GM12891 (cell line): ENCODE measurements at regions not wholly inside any gene's neighbourhood (a gene's known extent, or its start where the extent isn't known, plus 50 kb on each side); places are given as distances from the start of the nearest gene placed in this dataset.
"Not testable (repeated sequence)": the region's sequence is repeated elsewhere in the genome, so short reads cannot be mapped to it uniquely, and the experiment has no call there.

Experiments
- DNase-seq: peaks from one replicate; pipeline ENCODE4 v3.0.0; 2011; ENCODE audit warnings: low spot score; ENCODE audit not compliant: insufficient read length
- FAIRE-seq: peaks from 2 replicates; lab custom pipeline; 2011; peaks lifted over from hg19 to GRCh38; lab: Jason Lieb, UNC
- PAX5 ChIP-seq: IDR thresholded peaks from 2 replicates; pipeline ENCODE4 v1.6.1; 2011; ENCODE audit warnings: low read length, moderate library complexity, mild to moderate bottlenecking; ENCODE audit not compliant: insufficient read depth, severe bottlenecking
- POLR2A ChIP-seq: IDR thresholded peaks from 2 replicates; pipeline ENCODE4 v1.6.1; 2011; ENCODE audit warnings: low read depth, low read length, control low read depth
- POLR2AphosphoS5 ChIP-seq: IDR thresholded peaks from 2 replicates; pipeline ENCODE4 v1.6.1; 2011; ENCODE audit warnings: low read depth, low read length, control low read depth
- POU2F2 ChIP-seq: IDR thresholded peaks from 2 replicates; pipeline ENCODE4 v1.6.1; 2011; ENCODE audit warnings: low read depth, mild to moderate bottlenecking, control low read depth, low read length, moderate library complexity
- SPI1 ChIP-seq: IDR thresholded peaks from 2 replicates; pipeline ENCODE4 v1.6.1; 2011; ENCODE audit warnings: low read depth, low read length, control low read depth
- TAF1 ChIP-seq: IDR thresholded peaks from 2 replicates; pipeline ENCODE4 v1.6.1; 2011; ENCODE audit warnings: low read depth, low read length, control low read depth

GRCh38 chr22:22733881-22734373 lies 89.5 kb downstream of the GGTLC2 start:
- no peak for FAIRE-seq
- no peak for DNase-seq
- no peak for TF ChIP-seq PAX5

- FAIRE-seq, DNase-seq: not testable (repeated sequence)
These were observed 90.2 kb downstream of the GGTLC2 start for GRCh38 chr22:22734395-22735272.

GRCh38 chr22:22735276-22735675 lies 90.9 kb downstream of the GGTLC2 start:
- FAIRE-seq, DNase-seq: not testable (repeated sequence)

- FAIRE-seq (no peak), DNase-seq (no peak)
- TF ChIP-seq PAX5, result no peak
- TF ChIP-seq POLR2A, result no peak
- TF ChIP-seq POLR2AphosphoS5, result no peak
- no peak for TF ChIP-seq TAF1
- TF ChIP-seq SPI1, result no peak
- TF ChIP-seq POU2F2, result no peak
These were observed 91.5 kb downstream of the GGTLC2 start for GRCh38 chr22:22735695-22736611.

- FAIRE-seq (no peak), DNase-seq (no peak)
- TF ChIP-seq PAX5 (no peak), POLR2A (no peak), SPI1 (no peak), TAF1 (no peak), POLR2AphosphoS5 (no peak), POU2F2 (no peak)
These were observed 93.2 kb downstream of the GGTLC2 start for GRCh38 chr22:22737590-22737989.

GRCh38 chr22:22738959-22739585 lies 94.7 kb downstream of the GGTLC2 start:
- DNase-seq (no peak), FAIRE-seq (no peak)
- TF ChIP-seq POLR2AphosphoS5 (no peak), SPI1 (no peak)

- FAIRE-seq, result no peak
- DNase-seq, result no peak
- no peak for TF ChIP-seq TAF1
- no peak for TF ChIP-seq POLR2AphosphoS5
- TF ChIP-seq POU2F2, result no peak
- TF ChIP-seq SPI1, result no peak
- no peak for TF ChIP-seq POLR2A
- TF ChIP-seq PAX5, result no peak
These were observed 96.3 kb downstream of the GGTLC2 start for GRCh38 chr22:22740560-22741276.

- TF ChIP-seq POU2F2 (no peak), PAX5 (no peak), SPI1 (no peak), TAF1 (no peak), POLR2AphosphoS5 (no peak), POLR2A (no peak)
- DNase-seq (no peak), FAIRE-seq (no peak)
These were observed 97.4 kb downstream of the GGTLC2 start for GRCh38 chr22:22741843-22742242.

- TF ChIP-seq TAF1 (no peak), PAX5 (no peak), SPI1 (no peak), POLR2AphosphoS5 (no peak), POLR2A (no peak), POU2F2 (no peak)
- no peak for DNase-seq
- FAIRE-seq, result peak; percentile 83
These were observed 98.2 kb downstream of the GGTLC2 start for GRCh38 chr22:22742641-22743040.
